Panc1 (cell line): ENCODE measurements at regions not wholly inside any gene's neighbourhood (a gene's known extent, or its start where the extent isn't known, plus 50 kb on each side); places are given as distances from the start of the nearest gene placed in this dataset.

Source experiments
- ATAC-seq: fragments of 200-7000 bp; cut with Tn5 transposase; 2 replicates; pipeline ENCODE4 v1.9.1; 2020; ENCODE audit warnings: mild to moderate bottlenecking, moderate library complexity
- BruUV-seq: library from RNA; stranded (reverse); fragments of 400-500 nt; replicated peaks from 2 replicates; lab custom pipeline; 2021; lab: Mats Ljungman, UMichigan
- CTCF ChIA-PET: fragments of 300-600 bp; sonication (Branson Sonifier 250); formaldehyde crosslinking; loops from one replicate; lab custom pipeline; 2022; ENCODE audit warnings: antibody characterized with exemption; lab: Charles Lee
- POLR2A ChIA-PET: fragments of 300-600 bp; sonication (Branson Sonifier 250); formaldehyde crosslinking; loops from one replicate; lab custom pipeline; 2022; ENCODE audit warnings: antibody characterized with exemption; lab: Charles Lee
- DNase-seq: peaks from one replicate; pipeline ENCODE4 v3.0.0-alpha.2; 2010; ENCODE audit warnings: low read depth, low spot score
- H3K27ac ChIP-seq: 2 replicates; pipeline ENCODE4 v1.5.1; 2011; ENCODE audit warnings: mild to moderate bottlenecking, low read length, inconsistent platforms
- H3K27me3 ChIP-seq: fragments of 200-500 bp; sonication (Bioruptor generic); 2 replicates; pipeline ENCODE4 v1.6.0; 2014; ENCODE audit warnings: low read length, inconsistent platforms; ENCODE audit not compliant: control insufficient read depth, insufficient read depth
- H3K36me3 ChIP-seq: fragments of 200-500 bp; sonication (Bioruptor generic); 2 replicates; pipeline ENCODE4 v1.5.1; 2014; ENCODE audit warnings: inconsistent platforms, mild to moderate bottlenecking, low read length, moderate library complexity; ENCODE audit not compliant: control insufficient read depth, insufficient read depth
- H3K4me1 ChIP-seq: 2 replicates; pipeline ENCODE4 v1.5.1; 2011; ENCODE audit warnings: inconsistent platforms, mild to moderate bottlenecking, low read length, moderate library complexity; ENCODE audit not compliant: control insufficient read depth, insufficient read depth
- H3K4me3 ChIP-seq, 2 experiments: 2 replicates each; pipeline ENCODE4 v1.5.1; 2011 to 2012; ENCODE audit warnings: low read depth in 2 of 2, low read length in 2 of 2, mild to moderate bottlenecking in 2 of 2, inconsistent platforms in 1 of 2, moderate library complexity in 1 of 2
- H3K9me3 ChIP-seq: fragments of 200-500 bp; sonication (Bioruptor generic); 2 replicates; pipeline ENCODE4 v1.5.1; 2014; ENCODE audit warnings: low read depth, mild to moderate bottlenecking, inconsistent platforms, low read length, moderate library complexity; ENCODE audit not compliant: control insufficient read depth, insufficient read depth
- POLR2AphosphoS5 ChIP-seq: IDR thresholded peaks from 2 replicates; pipeline ENCODE4 v1.6.1; 2012; ENCODE audit warnings: mild to moderate bottlenecking, low read depth, low read length, moderate library complexity
- REST ChIP-seq, 2 experiments: IDR thresholded peaks; 2 replicates each; pipeline ENCODE4 v1.6.1; 2011 to 2012; ENCODE audit warnings: low read depth in 2 of 2, control low read depth in 1 of 2, low read length in 1 of 2, mild to moderate bottlenecking in 1 of 2, moderate library complexity in 1 of 2; ENCODE audit not compliant: insufficient read depth in 1 of 2
- SIN3A ChIP-seq: IDR thresholded peaks from 2 replicates; pipeline ENCODE4 v1.6.1; 2012; ENCODE audit warnings: low read depth, mild to moderate bottlenecking, low read length, moderate library complexity, borderline replicate concordance; ENCODE audit not compliant: insufficient read depth
- TCF7L2 ChIP-seq: IDR thresholded peaks from 2 replicates; pipeline ENCODE4 v1.6.1; 2011; ENCODE audit warnings: mild to moderate bottlenecking, low read depth, low read length, inconsistent platforms
- in situ Hi-C: cut with HindIII; loops from 2 replicates; pipeline ENCODE4 v1.10.0; 2016; ENCODE audit warnings: low sequenced_read_pairs, low pct_unique_long_range_greater_than_20kb
- intact Hi-C: fragments of 100-400 bp; cut with micrococcal nuclease; formaldehyde crosslinking; loops from one replicate; pipeline ENCODE4 v1.10.0; 2022; ENCODE audit not compliant: unreplicated experiment
- TF ChIP-seq, protein P1 (sequence below): fragments of 450-650 bp; IDR thresholded peaks from 2 replicates; pipeline ENCODE4 v1.5.1; 2017; ENCODE audit warnings: mild to moderate bottlenecking

DNA sequence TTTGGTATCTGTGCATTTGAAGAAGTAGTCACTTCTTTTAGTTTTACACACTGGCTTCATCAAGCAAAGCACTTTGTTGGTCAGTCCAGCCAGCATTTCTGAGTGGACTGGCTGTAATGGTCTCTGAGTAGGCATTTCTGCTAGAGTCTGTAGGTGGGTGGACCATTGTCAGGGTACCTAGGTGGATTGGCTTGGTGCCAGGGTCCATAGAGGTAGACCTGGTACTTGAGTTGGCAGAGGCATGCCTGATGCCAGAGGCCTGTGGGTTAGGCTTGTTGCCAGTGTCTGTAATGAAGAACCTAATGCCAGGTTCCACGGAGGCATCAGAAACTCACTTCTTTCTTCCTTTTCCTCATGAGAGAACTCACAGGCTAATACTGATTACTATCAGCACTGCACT is 157.9 kb upstream of the C11orf87 start:
- ChIA-PET POLR2A (interaction anchor here (0.6 kb wide), 1 partner anchor 947 kb away, joined by 4 read pairs; no protein-coding TSS in a partner anchor), CTCF (no interaction called here)
- no peak for DNase-seq
- no peaks in the 10 kb centered on the region for H3K27me3 ChIP-seq
- no peaks in the 10 kb centered on the region for H3K4me1 ChIP-seq
- BruUV-seq: no TSS peak
- H3K27ac ChIP-seq: no peak overlapping the region
- in situ Hi-C loops: no loop called here
- intact Hi-C loops: no loop called here
- TF ChIP-seq SIN3A (no peak), REST (IDR thresholded peaks at IDR 0.05; ENCODE audit: insufficient read depth in 1 of 2, low read depth in 2 of 2, low read length in 1 of 2) (no peak), TCF7L2 (no peak), POLR2AphosphoS5 (no peak)
- TF ChIP-seq, protein P1, sequence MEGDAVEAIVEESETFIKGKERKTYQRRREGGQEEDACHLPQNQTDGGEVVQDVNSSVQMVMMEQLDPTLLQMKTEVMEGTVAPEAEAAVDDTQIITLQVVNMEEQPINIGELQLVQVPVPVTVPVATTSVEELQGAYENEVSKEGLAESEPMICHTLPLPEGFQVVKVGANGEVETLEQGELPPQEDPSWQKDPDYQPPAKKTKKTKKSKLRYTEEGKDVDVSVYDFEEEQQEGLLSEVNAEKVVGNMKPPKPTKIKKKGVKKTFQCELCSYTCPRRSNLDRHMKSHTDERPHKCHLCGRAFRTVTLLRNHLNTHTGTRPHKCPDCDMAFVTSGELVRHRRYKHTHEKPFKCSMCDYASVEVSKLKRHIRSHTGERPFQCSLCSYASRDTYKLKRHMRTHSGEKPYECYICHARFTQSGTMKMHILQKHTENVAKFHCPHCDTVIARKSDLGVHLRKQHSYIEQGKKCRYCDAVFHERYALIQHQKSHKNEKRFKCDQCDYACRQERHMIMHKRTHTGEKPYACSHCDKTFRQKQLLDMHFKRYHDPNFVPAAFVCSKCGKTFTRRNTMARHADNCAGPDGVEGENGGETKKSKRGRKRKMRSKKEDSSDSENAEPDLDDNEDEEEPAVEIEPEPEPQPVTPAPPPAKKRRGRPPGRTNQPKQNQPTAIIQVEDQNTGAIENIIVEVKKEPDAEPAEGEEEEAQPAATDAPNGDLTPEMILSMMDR: no peak
- H3K9me3 ChIP-seq: no peaks in the 10 kb centered on the region
- no peaks in the 10 kb centered on the region for H3K36me3 ChIP-seq
- no peak overlapping the region for H3K4me3 ChIP-seq
- ATAC-seq: no peak

- Histone ChIP-seq H3K9me3 (no peaks in the 10 kb centered on the region), H3K4me3 (no peak overlapping the region), H3K27me3 (no peaks in the 10 kb centered on the region), H3K36me3 (no peaks in the 10 kb centered on the region), H3K27ac (no peak overlapping the region), H3K4me1 (no peaks in the 10 kb centered on the region)
- intact Hi-C loops: no loop called here
- POLR2A ChIA-PET: no interaction called here
- ATAC-seq (no peak), DNase-seq (no peak)
- CTCF ChIA-PET: no interaction called here
- TF ChIP-seq POLR2AphosphoS5: no peak
- TF ChIP-seq TCF7L2: no peak
- TF ChIP-seq REST (IDR thresholded peaks at IDR 0.05; ENCODE audit: insufficient read depth in 1 of 2, low read depth in 2 of 2, low read length in 1 of 2): no peak
- no peak for TF ChIP-seq SIN3A
- TF ChIP-seq, protein P1: no peak
- in situ Hi-C loops: no loop called here
- BruUV-seq: no TSS peak
These were observed 154.5 kb upstream of the C11orf87 start for GRCh38 chr11:109267293-109268095.
